NB4 (cell line): ENCODE measurements at regions not wholly inside any gene's neighbourhood (a gene's known extent, or its start where the extent isn't known, plus 50 kb on each side); places are given as distances from the start of the nearest gene placed in this dataset.

ENCODE experiments used
- MAX ChIP-seq: IDR thresholded peaks from 2 replicates; pipeline ENCODE4 v1.6.1; 2011; ENCODE audit warnings: low read depth, low read length
- MYC ChIP-seq: IDR thresholded peaks from 2 replicates; pipeline ENCODE4 v1.6.1; 2011; ENCODE audit warnings: low read depth, low read length
- POLR2A ChIP-seq: IDR thresholded peaks from 2 replicates; pipeline ENCODE4 v1.6.1; 2011; ENCODE audit warnings: mild to moderate bottlenecking; ENCODE audit not compliant: insufficient read length; ENCODE audit errors: extremely low read depth
- TF ChIP-seq, protein P1 (sequence below): IDR thresholded peaks from one replicate; pipeline ENCODE4 v1.5.1; 2012; ENCODE audit warnings: low read depth, low read length

DNA sequence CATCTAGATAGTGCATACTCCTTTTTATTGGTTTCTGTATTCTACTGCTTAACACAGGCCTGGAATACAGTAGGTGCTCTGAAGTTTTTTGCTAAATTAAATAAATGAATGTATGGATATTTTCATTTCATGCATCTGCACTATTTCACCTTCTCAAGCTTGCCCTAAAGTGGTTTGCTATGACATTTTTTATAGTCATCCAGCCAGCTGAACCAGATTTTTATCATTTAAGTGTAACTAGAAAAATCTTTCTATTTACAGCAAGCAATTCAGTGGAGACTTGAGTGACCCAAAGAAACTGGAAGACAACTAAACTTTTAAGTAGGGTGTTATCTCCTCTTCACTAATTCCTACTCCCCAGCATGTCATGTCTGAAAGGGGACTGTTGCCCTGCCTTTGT lies 354.9 kb downstream of the OSR1 start:
- TF ChIP-seq, protein P1, sequence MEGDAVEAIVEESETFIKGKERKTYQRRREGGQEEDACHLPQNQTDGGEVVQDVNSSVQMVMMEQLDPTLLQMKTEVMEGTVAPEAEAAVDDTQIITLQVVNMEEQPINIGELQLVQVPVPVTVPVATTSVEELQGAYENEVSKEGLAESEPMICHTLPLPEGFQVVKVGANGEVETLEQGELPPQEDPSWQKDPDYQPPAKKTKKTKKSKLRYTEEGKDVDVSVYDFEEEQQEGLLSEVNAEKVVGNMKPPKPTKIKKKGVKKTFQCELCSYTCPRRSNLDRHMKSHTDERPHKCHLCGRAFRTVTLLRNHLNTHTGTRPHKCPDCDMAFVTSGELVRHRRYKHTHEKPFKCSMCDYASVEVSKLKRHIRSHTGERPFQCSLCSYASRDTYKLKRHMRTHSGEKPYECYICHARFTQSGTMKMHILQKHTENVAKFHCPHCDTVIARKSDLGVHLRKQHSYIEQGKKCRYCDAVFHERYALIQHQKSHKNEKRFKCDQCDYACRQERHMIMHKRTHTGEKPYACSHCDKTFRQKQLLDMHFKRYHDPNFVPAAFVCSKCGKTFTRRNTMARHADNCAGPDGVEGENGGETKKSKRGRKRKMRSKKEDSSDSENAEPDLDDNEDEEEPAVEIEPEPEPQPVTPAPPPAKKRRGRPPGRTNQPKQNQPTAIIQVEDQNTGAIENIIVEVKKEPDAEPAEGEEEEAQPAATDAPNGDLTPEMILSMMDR, result no peak
- no peak for TF ChIP-seq POLR2A
- no peak for TF ChIP-seq MAX
- TF ChIP-seq MYC, result no peak
